ENCODE measurements at regions not wholly inside any gene's neighbourhood (a gene's known extent, or its start where the extent isn't known, plus 50 kb on each side); places are given as distances from the start of the nearest gene placed in this dataset.

- DNase-seq = no peak
Observed at GRCh38 chr1:193569096-193569982, 382.9 kb upstream of the B3GALT2 start.

GRCh38 chr1:193568512-193568911 lies 382.1 kb upstream of the B3GALT2 start:
- DNase-seq = no peak

GRCh38 chr1:193567937-193568336 lies 381.5 kb upstream of the B3GALT2 start:
- DNase-seq = no peak

- DNase-seq = no peak
Observed at GRCh38 chr1:193566735-193567134, 380.3 kb upstream of the B3GALT2 start.

- DNase-seq = no peak
Observed at GRCh38 chr1:193565971-193566577, 379.7 kb upstream of the B3GALT2 start.

- no peak for DNase-seq
Observed at GRCh38 chr1:193562121-193562520, 375.7 kb upstream of the B3GALT2 start.

GRCh38 chr1:193558491-193559028 lies 372.1 kb upstream of the B3GALT2 start:
- DNase-seq = no peak

- no peak for DNase-seq
Observed at GRCh38 chr1:193555662-193556441, 369.4 kb upstream of the B3GALT2 start.

GRCh38 chr1:193553564-193553963 lies 367.2 kb upstream of the B3GALT2 start:
- DNase-seq = no peak

GRCh38 chr1:193552274-193552673 lies 365.9 kb upstream of the B3GALT2 start:
- DNase-seq = no peak

- DNase-seq = no peak
Observed at GRCh38 chr1:193549081-193549480, 362.7 kb upstream of the B3GALT2 start.

- no peak for DNase-seq
Observed at GRCh38 chr1:193545171-193545570, 358.8 kb upstream of the B3GALT2 start.

GRCh38 chr1:193543259-193543658 lies 356.8 kb upstream of the B3GALT2 start:
- no peak for DNase-seq

GRCh38 chr1:193542690-193543089 lies 356.3 kb upstream of the B3GALT2 start:
- no peak for DNase-seq

GRCh38 chr1:193540511-193540910 lies 354.1 kb upstream of the B3GALT2 start:
- DNase-seq = no peak

- DNase-seq = no peak
Observed at GRCh38 chr1:193539731-193540459, 353.5 kb upstream of the B3GALT2 start.

- no peak for DNase-seq
Observed at GRCh38 chr1:193538680-193539079, 352.3 kb upstream of the B3GALT2 start.

- DNase-seq = no peak
Observed at GRCh38 chr1:193538003-193538354, 351.6 kb upstream of the B3GALT2 start.

- DNase-seq = peak; percentile 26
Observed at GRCh38 chr1:193537266-193538002, 351.0 kb upstream of the B3GALT2 start.

- no peak for DNase-seq
Observed at GRCh38 chr1:193533853-193534252, 347.4 kb upstream of the B3GALT2 start.

- no peak for DNase-seq
Observed at GRCh38 chr1:193525917-193526710, 339.7 kb upstream of the B3GALT2 start.
